ENCODE measurements at regions not wholly inside any gene's neighbourhood (a gene's known extent, or its start where the extent isn't known, plus 50 kb on each side); places are given as distances from the start of the nearest gene placed in this dataset.

GRCh38 chr1:82921759-82922158 lies 1077.2 kb downstream of the TTLL7 start:
- DNase-seq = no peak

- DNase-seq = no peak
Observed at GRCh38 chr1:82920418-82921248, 1078.3 kb downstream of the TTLL7 start.

GRCh38 chr1:82919837-82920236 lies 1079.1 kb downstream of the TTLL7 start:
- DNase-seq = no peak

- DNase-seq = no peak
Observed at GRCh38 chr1:82907313-82907712, 1091.6 kb downstream of the TTLL7 start.

- no peak for DNase-seq
Observed at GRCh38 chr1:82903626-82904025, 1095.3 kb downstream of the TTLL7 start.

GRCh38 chr1:82901561-82901960 lies 1097.4 kb downstream of the TTLL7 start:
- DNase-seq = no peak

GRCh38 chr1:82901118-82901517 lies 1097.8 kb downstream of the TTLL7 start:
- no peak for DNase-seq

GRCh38 chr1:82899017-82899416 lies 1098.3 kb downstream of the ADGRL2 start:
- DNase-seq = no peak

GRCh38 chr1:82897549-82897948 lies 1096.8 kb downstream of the ADGRL2 start:
- no peak for DNase-seq

GRCh38 chr1:82896036-82896435 lies 1095.3 kb downstream of the ADGRL2 start:
- no peak for DNase-seq

- no peak for DNase-seq
Observed at GRCh38 chr1:82894635-82895034, 1093.9 kb downstream of the ADGRL2 start.

GRCh38 chr1:82893712-82894470 lies 1093.2 kb downstream of the ADGRL2 start:
- no peak for DNase-seq

- no peak for DNase-seq
Observed at GRCh38 chr1:82880506-82880905, 1079.8 kb downstream of the ADGRL2 start.

- DNase-seq = no peak
Observed at GRCh38 chr1:82879701-82880305, 1079.1 kb downstream of the ADGRL2 start.

GRCh38 chr1:82875170-82875569 lies 1074.4 kb downstream of the ADGRL2 start:
- DNase-seq = no peak

GRCh38 chr1:82874041-82874440 lies 1073.3 kb downstream of the ADGRL2 start:
- no peak for DNase-seq

GRCh38 chr1:82870332-82870731 lies 1069.6 kb downstream of the ADGRL2 start:
- no peak for DNase-seq

GRCh38 chr1:82867781-82868180 lies 1067.0 kb downstream of the ADGRL2 start:
- no peak for DNase-seq

GRCh38 chr1:82861749-82862148 lies 1061.0 kb downstream of the ADGRL2 start:
- DNase-seq = no peak

- DNase-seq = no peak
Observed at GRCh38 chr1:82858031-82858430, 1057.3 kb downstream of the ADGRL2 start.

GRCh38 chr1:82849460-82849859 lies 1048.7 kb downstream of the ADGRL2 start:
- DNase-seq = no peak

GRCh38 chr1:82848043-82848442 lies 1047.3 kb downstream of the ADGRL2 start:
- no peak for DNase-seq

- no peak for DNase-seq
Observed at GRCh38 chr1:82845866-82846265, 1045.1 kb downstream of the ADGRL2 start.

All from stimulated activated CD8-positive, alpha-beta memory T cell treated with anti-CD3 and anti-CD28 coated beads, Interleukin-4, amount 100 ng/mL, for 48 hours (primary cell).